ENCODE measurements at regions not wholly inside any gene's neighbourhood (a gene's known extent, or its start where the extent isn't known, plus 50 kb on each side); places are given as distances from the start of the nearest gene placed in this dataset.

DNA sequence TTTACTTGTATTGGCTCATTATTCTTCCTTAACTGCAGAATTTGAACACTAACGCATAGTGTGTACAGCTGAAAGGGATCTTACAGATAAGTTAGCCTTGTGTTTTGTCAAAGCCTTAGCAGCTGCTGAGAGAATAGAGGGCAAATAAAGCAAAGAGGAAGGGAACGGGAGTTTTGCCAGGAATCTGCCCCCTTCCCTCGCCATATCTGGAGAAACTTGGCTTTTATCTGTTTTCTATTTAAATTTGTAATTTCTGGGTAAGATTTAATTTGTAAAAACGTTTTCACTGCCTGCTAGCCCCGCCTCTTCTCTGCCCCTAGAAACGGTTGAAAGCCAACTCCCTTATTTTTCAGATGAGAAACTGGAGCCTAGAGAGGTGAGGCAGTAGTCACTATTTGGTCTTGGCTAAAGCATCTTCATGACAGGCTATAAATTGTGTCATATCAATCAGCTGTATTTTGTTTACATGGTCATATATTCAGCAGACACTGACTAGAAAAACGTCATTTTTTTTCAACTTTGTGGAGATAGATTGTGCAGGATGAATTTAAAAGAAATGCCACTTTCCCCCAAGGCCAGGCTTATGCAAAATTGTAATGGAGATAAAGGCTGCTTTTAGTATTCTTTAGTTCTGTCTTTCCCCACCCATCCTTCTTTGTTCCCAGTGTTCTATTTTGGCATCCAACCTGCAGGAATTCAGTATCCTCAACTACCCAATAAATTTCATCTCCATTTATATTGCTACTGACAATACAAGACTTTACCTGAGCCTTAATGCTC is 319.4 kb downstream of the SH2D1A start:
- TF ChIP-seq, protein P1, sequence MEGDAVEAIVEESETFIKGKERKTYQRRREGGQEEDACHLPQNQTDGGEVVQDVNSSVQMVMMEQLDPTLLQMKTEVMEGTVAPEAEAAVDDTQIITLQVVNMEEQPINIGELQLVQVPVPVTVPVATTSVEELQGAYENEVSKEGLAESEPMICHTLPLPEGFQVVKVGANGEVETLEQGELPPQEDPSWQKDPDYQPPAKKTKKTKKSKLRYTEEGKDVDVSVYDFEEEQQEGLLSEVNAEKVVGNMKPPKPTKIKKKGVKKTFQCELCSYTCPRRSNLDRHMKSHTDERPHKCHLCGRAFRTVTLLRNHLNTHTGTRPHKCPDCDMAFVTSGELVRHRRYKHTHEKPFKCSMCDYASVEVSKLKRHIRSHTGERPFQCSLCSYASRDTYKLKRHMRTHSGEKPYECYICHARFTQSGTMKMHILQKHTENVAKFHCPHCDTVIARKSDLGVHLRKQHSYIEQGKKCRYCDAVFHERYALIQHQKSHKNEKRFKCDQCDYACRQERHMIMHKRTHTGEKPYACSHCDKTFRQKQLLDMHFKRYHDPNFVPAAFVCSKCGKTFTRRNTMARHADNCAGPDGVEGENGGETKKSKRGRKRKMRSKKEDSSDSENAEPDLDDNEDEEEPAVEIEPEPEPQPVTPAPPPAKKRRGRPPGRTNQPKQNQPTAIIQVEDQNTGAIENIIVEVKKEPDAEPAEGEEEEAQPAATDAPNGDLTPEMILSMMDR (conservative IDR thresholded peaks at IDR 0.05; ENCODE audit: low read depth, low read length), result no peak
- no peak for TF ChIP-seq EZH2 (IDR thresholded peaks at IDR 0.05; ENCODE audit: low read length, unreplicated experiment)
- TF ChIP-seq EZH2phosphoT487 (IDR thresholded peaks at IDR 0.05; ENCODE audit: borderline replicate concordance, low read length), result no peak

Measured in PC-3 (cell line).